GM19351 (cell line): ENCODE measurements at regions not wholly inside any gene's neighbourhood (a gene's known extent, or its start where the extent isn't known, plus 50 kb on each side); places are given as distances from the start of the nearest gene placed in this dataset.
A peak's percentile ranks its signal among the peaks of the same experiment; 100 is the strongest.
"Not testable (repeated sequence)": the region's sequence is repeated elsewhere in the genome, so short reads cannot be mapped to it uniquely, and the experiment has no call there.

Source experiments
- ATAC-seq: cut with Tn5 transposase; IDR thresholded peaks from one replicate; pipeline ENCODE4 v1.9.1; 2021; ENCODE audit warnings: mild to moderate bottlenecking, moderate library complexity; ENCODE audit not compliant: unreplicated experiment

- no peak for ATAC-seq
Measured at GRCh38 chr12:59059088-59059935, 139.0 kb upstream of the LRIG3 start.

DNA sequence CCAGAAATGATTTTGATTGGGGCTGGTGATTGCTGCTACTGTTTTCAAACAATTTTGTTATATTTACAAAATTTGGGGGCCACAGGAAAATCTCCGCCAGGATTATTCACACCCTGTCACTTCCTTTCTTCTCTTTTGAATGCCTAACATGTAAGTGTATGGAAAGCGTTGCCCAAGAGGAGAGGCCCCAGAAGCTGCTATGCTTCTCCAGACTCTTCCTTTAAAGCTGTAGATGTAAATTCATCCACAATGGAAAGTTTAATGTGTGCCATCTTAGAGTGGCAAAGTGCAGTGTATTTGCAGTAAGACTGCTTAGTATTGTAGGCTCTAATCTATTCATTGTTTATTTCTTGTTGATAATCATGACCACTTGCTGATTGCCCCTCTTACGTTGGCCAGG, 136.7 kb upstream of the LRIG3 start:
- no peak for ATAC-seq

- ATAC-seq = peak; percentile 78
Measured at GRCh38 chr12:59055204-59055860, 135.0 kb upstream of the LRIG3 start.

- ATAC-seq = not testable (repeated sequence)
Measured at GRCh38 chr12:59053266-59053899, 133.1 kb upstream of the LRIG3 start.

DNA sequence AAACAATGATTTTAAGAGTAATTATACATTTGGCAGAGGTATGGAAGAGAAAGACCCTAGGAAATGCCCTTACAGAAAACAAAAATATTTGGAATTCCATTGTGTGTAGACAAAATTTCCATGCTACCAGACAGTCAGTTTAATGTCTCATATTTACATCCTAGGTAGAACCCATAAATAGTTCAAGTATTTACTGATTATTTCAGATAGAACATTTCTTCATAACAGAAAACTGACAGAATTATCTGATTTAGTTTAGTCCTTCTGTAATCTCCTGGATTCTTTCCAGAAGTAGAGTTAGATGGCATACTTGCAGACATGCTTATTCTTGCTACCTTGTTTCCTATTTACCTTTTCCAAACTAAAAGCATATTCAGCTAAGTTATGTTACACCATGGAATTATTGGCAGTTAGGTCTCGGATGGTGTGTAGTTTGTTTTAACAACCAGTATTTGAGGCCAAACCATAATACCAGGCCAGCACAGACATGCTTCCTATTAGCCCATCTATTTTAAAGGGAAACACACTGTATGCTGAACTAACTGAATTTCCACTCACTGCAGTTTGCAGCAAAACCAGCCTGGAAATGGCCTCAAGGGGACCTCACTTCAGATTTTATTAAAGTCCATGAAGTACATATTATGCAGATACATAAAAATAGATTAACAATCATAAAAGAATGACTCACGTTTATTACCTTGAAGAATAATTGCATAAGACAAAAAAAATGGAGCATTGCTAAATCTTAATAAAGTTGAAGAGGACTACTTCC, 126.6 kb upstream of the LRIG3 start:
- no peak for ATAC-seq

- ATAC-seq = no peak
Measured at GRCh38 chr12:59044791-59045190, 124.5 kb upstream of the LRIG3 start.

DNA sequence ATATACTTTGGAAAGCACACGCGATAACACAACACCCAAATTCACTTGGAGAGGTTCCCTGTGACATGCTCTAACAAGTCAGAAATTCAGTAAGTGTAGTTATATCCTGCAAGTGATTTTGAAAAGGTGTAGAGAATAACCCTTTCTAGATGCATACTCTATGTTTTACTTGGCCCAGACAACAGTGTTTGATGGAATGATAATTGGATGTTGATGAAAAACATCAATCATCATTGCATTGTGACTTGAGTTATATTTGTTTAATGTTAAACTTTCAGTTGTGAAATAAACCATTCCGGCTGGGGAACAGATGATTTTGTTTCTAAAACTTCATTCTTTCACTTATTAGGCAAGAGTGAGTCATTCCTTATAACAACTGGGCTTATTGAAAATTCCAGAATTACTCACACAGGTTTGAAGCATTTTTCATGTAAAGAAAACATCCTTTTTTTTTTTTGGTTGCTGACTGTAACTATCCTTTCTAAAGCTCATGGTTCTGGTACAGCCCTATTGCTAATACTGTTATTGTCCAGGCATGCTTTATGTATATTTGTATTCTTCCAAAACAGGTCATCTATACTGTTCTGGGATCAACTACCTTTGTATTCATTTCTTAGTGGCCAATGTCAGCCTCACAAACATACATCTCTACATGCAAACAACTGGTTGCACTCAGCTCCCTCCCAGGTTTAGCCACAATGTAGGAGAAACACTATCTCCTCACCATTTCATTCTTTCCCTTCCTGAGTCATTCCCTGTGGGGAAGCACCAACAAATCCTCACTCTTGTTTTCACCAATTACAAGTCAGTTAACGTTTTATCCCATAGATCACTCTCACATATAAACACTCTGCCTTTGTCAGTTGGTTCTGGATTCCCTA, 121.2 kb upstream of the LRIG3 start:
- ATAC-seq = no peak

DNA sequence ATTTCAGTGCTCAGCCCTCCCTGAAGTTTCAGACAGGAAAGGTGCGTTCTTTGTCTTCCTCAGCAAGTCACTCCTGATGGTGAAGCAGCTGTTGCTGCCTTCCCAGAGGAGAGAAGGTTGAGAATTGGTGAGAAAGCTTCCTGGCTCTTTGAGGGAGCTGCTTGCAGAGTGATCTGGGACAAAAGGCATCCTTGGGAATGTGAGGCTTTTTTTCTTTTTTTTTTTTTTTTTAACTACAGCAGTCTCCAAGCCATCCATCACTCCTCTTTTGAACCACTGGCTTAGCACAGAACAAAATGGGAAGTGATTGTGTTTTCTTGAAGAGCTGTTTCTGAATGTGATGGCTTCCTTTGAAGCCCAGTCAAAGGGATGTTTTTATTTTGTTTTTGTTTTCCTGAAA, 120.4 kb upstream of the LRIG3 start:
- ATAC-seq = no peak

- no peak for ATAC-seq
Measured at GRCh38 chr12:59040043-59040442, 119.7 kb upstream of the LRIG3 start.

GRCh38 chr12:59039005-59039404, 118.7 kb upstream of the LRIG3 start:
- ATAC-seq = no peak

DNA sequence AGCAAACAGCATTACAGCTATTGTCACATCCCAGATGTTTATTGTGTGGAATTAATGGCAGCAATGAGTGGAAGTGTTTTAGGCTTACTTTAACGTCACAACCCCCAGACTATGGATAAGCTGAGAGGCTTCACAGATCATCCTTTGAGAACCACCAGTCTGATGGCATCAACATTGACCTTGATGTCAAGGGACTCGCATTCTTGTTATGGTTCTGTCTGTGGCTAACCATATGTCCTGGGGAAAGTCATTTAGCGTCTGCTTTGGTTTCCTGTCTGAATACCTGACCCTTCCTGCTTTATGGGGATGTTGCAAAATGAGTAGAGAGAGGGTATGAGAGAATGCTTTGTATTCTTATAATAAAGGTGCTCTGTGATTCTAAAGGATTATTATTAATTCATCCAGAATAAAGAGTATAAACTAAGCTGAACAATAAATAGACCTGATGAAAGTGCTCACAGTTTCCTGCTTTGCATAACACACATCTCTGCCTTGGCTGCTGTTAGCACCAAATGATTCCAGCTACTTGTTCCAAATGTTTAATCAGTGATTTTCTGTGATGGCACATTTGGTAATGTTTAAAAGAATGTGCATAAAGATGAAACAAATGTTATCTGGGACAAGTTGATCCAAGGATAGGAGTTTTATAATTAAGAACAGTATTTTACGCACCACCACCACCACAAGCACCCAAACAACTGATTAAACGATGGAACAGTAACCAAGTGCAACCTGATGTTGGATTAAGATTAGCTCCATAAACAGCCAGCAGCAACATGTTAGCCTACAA, 116.9 kb upstream of the LRIG3 start:
- ATAC-seq = peak; percentile 43

DNA sequence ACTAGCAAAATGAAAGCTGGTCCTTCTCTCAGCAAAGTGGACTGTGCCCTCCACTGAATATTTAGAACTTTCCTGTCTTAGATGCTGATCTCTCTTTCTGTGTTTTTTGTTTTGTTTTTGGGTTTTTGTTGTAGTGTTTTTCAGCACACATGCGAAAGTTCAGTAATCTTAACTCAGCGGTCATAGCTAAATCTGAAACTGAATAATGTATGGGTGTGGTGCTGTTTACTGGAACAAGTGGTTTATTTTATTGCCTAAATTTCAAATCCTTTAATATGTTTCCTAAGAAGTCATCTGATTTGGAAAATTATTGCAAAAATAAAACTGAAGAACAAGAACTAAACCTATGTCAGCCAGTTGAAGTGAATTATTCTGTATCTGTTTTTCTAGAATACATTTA, 116.0 kb upstream of the LRIG3 start:
- no peak for ATAC-seq

DNA sequence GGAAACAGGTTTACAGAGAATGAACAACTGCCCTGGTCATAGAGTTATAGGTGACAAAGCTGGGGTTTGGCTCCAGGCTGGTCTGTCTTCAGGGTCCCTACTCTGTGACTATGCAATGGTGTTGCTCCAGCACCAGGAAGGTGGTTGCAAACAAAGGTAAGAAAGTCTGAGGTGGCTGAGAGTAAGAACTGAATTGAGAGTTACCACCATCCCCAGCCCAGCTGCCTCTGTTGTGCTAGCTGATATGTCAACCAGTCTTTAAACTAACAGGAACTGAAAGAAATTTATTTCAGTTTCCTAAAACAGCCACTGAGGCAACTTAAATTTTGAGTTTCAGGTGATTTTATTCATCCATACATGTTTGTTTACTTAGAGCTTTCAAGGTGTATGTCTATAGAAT, 111.0 kb upstream of the LRIG3 start:
- ATAC-seq = no peak

GRCh38 chr12:59030415-59030814, 110.1 kb upstream of the LRIG3 start:
- no peak for ATAC-seq

DNA sequence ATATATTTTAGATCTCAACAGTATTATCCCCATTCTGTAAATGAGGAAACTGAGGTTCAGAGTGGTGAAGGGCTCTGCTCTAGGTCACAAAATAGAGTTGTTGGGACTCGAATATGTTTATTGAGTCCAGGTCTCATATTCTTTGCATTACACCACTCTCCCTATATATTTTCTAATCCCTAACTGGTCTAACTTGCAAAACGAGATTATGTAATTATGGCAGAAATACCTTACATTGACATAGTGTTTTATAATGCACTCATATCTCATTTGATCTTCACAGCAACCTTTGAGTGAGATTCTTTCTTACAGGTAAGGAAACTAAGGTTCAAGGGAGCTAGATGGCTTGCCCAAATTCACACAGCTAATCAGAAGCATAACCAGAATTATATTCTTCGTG, 106.9 kb upstream of the LRIG3 start:
- no peak for ATAC-seq

DNA sequence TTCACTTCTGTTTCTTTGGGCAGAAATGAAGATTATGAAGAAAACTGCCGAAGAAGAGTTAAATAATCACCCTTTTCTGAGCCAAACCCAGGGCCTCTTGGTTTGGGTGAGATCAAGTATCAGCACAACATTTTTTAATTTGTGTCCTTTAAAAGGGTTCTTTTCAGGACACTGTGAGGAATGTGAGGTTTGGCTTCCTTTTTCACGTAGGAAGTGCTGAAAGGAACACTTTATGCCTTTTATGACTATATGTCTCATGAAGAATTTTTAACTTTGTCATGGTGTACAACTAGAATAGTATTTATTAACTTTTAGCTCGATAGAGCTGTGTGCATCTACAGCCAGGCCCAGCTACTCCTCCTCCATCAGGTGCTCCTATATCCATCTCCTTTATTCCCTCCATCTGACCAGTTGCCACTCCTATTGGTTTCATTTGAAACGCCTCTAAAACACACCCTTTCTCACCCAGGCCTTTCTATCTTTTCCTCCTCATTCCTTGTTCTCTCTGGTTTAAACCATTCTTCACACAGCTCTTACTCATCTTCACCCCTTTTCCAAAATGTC, 103.6 kb upstream of the LRIG3 start:
- ATAC-seq = no peak

DNA sequence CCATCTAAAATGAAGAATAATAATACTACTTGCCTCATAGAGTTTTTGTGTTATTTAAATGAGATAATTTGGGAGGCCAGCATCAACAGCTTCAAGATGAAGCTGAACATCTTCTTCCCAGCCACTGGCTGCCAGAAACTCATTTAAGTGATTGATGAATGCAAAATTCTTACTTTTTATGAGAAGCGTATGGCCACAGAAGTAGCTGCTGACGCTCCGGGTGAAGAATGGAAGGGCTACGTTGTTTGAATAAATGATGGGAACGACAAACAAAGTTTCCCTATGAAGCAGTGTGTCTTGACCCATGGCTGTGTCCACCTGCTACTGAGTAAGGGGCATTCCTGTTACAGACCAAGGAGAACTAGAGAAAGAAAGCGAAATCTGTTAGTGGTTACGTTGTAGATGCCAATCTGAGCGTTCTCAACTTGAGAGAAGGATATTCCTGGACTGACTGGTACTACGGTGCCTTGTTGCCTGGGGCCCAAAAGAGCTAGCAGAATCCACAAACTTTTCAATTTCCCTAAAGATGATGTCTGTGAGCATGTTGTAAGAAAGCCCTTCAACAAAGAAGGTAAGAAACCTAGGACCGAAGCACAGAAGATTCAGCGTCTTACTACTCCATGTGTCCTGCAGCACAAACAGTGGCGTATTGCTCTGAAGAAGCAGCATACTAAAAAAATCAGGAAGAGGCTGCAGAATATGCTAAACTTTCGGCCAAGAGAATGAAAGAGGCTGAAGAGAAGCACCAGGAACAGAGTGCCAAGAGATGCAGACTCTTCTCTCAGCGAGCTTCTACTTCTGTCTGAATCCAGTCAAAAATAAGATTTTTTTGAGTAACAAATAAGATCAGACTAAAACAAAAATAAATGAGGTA, 100.0 kb upstream of the LRIG3 start:
- no peak for ATAC-seq

DNA sequence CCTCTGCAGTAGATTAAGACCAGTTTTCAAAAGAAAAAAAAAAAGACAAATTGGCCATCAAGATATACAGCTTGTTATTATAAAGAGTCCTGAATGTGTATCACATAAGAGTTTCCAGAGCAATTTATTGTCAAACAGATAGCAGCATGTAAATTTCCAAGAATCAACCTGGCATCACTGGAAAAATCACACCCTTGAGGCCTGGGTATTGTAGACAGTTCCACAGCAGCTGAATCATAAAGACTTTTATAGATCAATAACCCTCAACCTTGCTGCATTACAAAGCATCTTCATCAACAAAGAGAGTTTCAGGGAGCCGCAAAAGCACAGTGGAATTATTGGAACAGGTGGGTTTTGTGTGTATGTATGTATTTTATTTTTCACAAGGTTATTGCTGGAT, 94.6 kb upstream of the LRIG3 start:
- no peak for ATAC-seq
